ENCODE measurements at regions not wholly inside any gene's neighbourhood (a gene's known extent, or its start where the extent isn't known, plus 50 kb on each side); places are given as distances from the start of the nearest gene placed in this dataset.

- H3K79me2 ChIP-seq (ENCODE audit: insufficient read depth, low read length) = no peaks in the 10 kb centered on the region
- intact Hi-C loops (cut with micrococcal nuclease) = no loop called here
- H3K4me3 ChIP-seq (replicated peaks in 1 of 2; ENCODE audit: low read depth in 1 of 2, low read length in 2 of 2) = no peak overlapping the region
- ChIA-PET RAD21 (ENCODE audit: low non-redundant PET in 1 of 2, low total read pairs in 2 of 2, uncharacterized antibody in 2 of 2, unreplicated experiment in 2 of 2) (no interaction called here), POLR2A (no interaction called here), CTCF (no interaction called here)
- no peaks in the 10 kb centered on the region for H3K9me2 ChIP-seq (ENCODE audit: insufficient read depth)
- no peak overlapping the region for H3K9ac ChIP-seq (ENCODE audit: low read length)
- H3K9me3 ChIP-seq (ENCODE audit: control insufficient read depth in 1 of 2, insufficient read depth in 1 of 2, low read depth in 1 of 2, low read length in 2 of 2) = no peaks in the 10 kb centered on the region
- BruUV-seq (replicated peaks) = no TSS peak
- no peak overlapping the region for H3K4me2 ChIP-seq (ENCODE audit: low read length)
- H3K27ac ChIP-seq (ENCODE audit: low read depth, low read length) = no peak overlapping the region
- DNase-seq (ENCODE audit: low read depth, low spot score) (no peak), ATAC-seq (no peak)
- TF ChIP-seq ZNF274 (IDR thresholded peaks at IDR 0.05; ENCODE audit: low read depth, low read length) (no peak), JUND (IDR thresholded peaks at IDR 0.05) (no peak), EZH2phosphoT487 (IDR thresholded peaks at IDR 0.05; ENCODE audit: borderline replicate concordance) (no peak), CBX3 (IDR thresholded peaks at IDR 0.05; ENCODE audit: low read depth) (no peak), SP1 (IDR thresholded peaks at IDR 0.05; ENCODE audit: low read depth) (no peak), ZFX (IDR thresholded peaks at IDR 0.05) (no peak), RAD21 (IDR thresholded peaks at IDR 0.05; ENCODE audit: low read depth) (no peak), POLR2A (IDR thresholded peaks at IDR 0.05; ENCODE audit: borderline replicate concordance, extremely low read depth, insufficient read depth, insufficient read length) (no peak), MAX (IDR thresholded peaks at IDR 0.05) (no peak), ZBTB33 (IDR thresholded peaks at IDR 0.05; ENCODE audit: extremely low read depth, insufficient replicate concordance, low read length) (no peak), CEBPB (IDR thresholded peaks at IDR 0.05; ENCODE audit: low read depth) (no peak), EGR1 (IDR thresholded peaks at IDR 0.05; ENCODE audit: low read depth) (no peak), SRF (IDR thresholded peaks at IDR 0.05; ENCODE audit: low read depth) (no peak), POLR2AphosphoS5 (IDR thresholded peaks at IDR 0.05; ENCODE audit: low read depth, low read length) (no peak)
- TF ChIP-seq, protein P1, sequence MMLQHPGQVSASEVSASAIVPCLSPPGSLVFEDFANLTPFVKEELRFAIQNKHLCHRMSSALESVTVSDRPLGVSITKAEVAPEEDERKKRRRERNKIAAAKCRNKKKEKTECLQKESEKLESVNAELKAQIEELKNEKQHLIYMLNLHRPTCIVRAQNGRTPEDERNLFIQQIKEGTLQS (IDR thresholded peaks at IDR 0.05) = no peak
- H3K27me3 ChIP-seq (ENCODE audit: insufficient read depth, low read length) = no peaks in the 10 kb centered on the region
- H3K36me3 ChIP-seq (ENCODE audit: control insufficient read depth in 1 of 2, insufficient read depth in 2 of 2, low read length in 2 of 2) = no peaks in the 10 kb centered on the region
- no peaks in the 10 kb centered on the region for H4K20me1 ChIP-seq (ENCODE audit: insufficient read depth)
- H2AFZ ChIP-seq (ENCODE audit: low read depth, low read length, poor library complexity, severe bottlenecking) = no peak overlapping the region
- H3K4me1 ChIP-seq (ENCODE audit: control insufficient read depth in 1 of 2, insufficient read depth in 2 of 2, low read length in 2 of 2) = no peaks in the 10 kb centered on the region
Observed at GRCh38 chr13:32881074-32881776, 135.0 kb upstream of the KL start.

Data from HCT116 (cell line).